HG03571 (cell line): ENCODE measurements at regions not wholly inside any gene's neighbourhood (a gene's known extent, or its start where the extent isn't known, plus 50 kb on each side); places are given as distances from the start of the nearest gene placed in this dataset.
"Not testable (repeated sequence)": the region's sequence is repeated elsewhere in the genome, so short reads cannot be mapped to it uniquely, and the experiment has no call there.

Experiments
- ATAC-seq: cut with Tn5 transposase; IDR thresholded peaks from one replicate; pipeline ENCODE4 v1.9.1; 2021; ENCODE audit not compliant: unreplicated experiment

GRCh38 chr13:109941951-109942350 lies 155.6 kb upstream of the IRS2 start:
- ATAC-seq: no peak

GRCh38 chr13:109941221-109941620 lies 154.8 kb upstream of the IRS2 start:
- no peak for ATAC-seq

GRCh38 chr13:109940637-109941036 lies 154.3 kb upstream of the IRS2 start:
- no peak for ATAC-seq

GRCh38 chr13:109939838-109940237 lies 153.5 kb upstream of the IRS2 start:
- ATAC-seq: no peak

- ATAC-seq: no peak
Observed at GRCh38 chr13:109939180-109939579, 152.8 kb upstream of the IRS2 start.

GRCh38 chr13:109938255-109938936 lies 152.0 kb upstream of the IRS2 start:
- ATAC-seq: no peak

GRCh38 chr13:109934520-109934919 lies 148.1 kb upstream of the IRS2 start:
- ATAC-seq: not testable (repeated sequence)

- ATAC-seq: no peak
Observed at GRCh38 chr13:109933476-109933875, 147.1 kb upstream of the IRS2 start.

- ATAC-seq: no peak
Observed at GRCh38 chr13:109924376-109924775, 138.0 kb upstream of the IRS2 start.

- ATAC-seq: no peak
Observed at GRCh38 chr13:109922518-109922917, 136.1 kb upstream of the IRS2 start.

- ATAC-seq: no peak
Observed at GRCh38 chr13:109919715-109920375, 133.5 kb upstream of the IRS2 start.

GRCh38 chr13:109918179-109918711 lies 131.9 kb upstream of the IRS2 start:
- ATAC-seq: no peak

- ATAC-seq: no peak
Observed at GRCh38 chr13:109917422-109917821, 131.0 kb upstream of the IRS2 start.

GRCh38 chr13:109913936-109914510 lies 127.6 kb upstream of the IRS2 start:
- no peak for ATAC-seq

GRCh38 chr13:109913186-109913585 lies 126.8 kb upstream of the IRS2 start:
- ATAC-seq: no peak

- no peak for ATAC-seq
Observed at GRCh38 chr13:109910194-109910593, 123.8 kb upstream of the IRS2 start.

GRCh38 chr13:109906976-109907375 lies 120.6 kb upstream of the IRS2 start:
- ATAC-seq: no peak

- ATAC-seq: no peak
Observed at GRCh38 chr13:109904218-109904617, 117.8 kb upstream of the IRS2 start.

GRCh38 chr13:109900741-109901140 lies 114.4 kb upstream of the IRS2 start:
- no peak for ATAC-seq

- ATAC-seq: no peak
Observed at GRCh38 chr13:109900320-109900719, 113.9 kb upstream of the IRS2 start.

GRCh38 chr13:109899748-109900147 lies 113.4 kb upstream of the IRS2 start:
- ATAC-seq: no peak

- ATAC-seq: no peak
Observed at GRCh38 chr13:109899316-109899715, 112.9 kb upstream of the IRS2 start.
